Rectal smooth muscle tissue (tissue), 1 donor: ENCODE measurements at regions not wholly inside any gene's neighbourhood (a gene's known extent, or its start where the extent isn't known, plus 50 kb on each side); places are given as distances from the start of the nearest gene placed in this dataset.

ENCODE experiments used
- H3K27ac ChIP-seq: one replicate; pipeline ENCODE4 v1.7.0; 2013; ENCODE audit warnings: low read depth, low read length, inconsistent platforms
- H3K27me3 ChIP-seq: one replicate; pipeline ENCODE4 v1.7.0; 2013; ENCODE audit warnings: low read length; ENCODE audit not compliant: control insufficient read depth, insufficient read depth
- H3K36me3 ChIP-seq: one replicate; pipeline ENCODE4 v1.7.0; 2013; ENCODE audit warnings: low read length; ENCODE audit not compliant: control insufficient read depth, insufficient read depth
- H3K4me1 ChIP-seq: one replicate; pipeline ENCODE4 v1.7.0; 2013; ENCODE audit warnings: low read length; ENCODE audit not compliant: control insufficient read depth, insufficient read depth
- H3K4me3 ChIP-seq: one replicate; pipeline ENCODE4 v1.7.0; 2013; ENCODE audit warnings: low read length
- H3K9ac ChIP-seq: one replicate; pipeline ENCODE4 v1.7.0; 2013; ENCODE audit warnings: low read length

DNA sequence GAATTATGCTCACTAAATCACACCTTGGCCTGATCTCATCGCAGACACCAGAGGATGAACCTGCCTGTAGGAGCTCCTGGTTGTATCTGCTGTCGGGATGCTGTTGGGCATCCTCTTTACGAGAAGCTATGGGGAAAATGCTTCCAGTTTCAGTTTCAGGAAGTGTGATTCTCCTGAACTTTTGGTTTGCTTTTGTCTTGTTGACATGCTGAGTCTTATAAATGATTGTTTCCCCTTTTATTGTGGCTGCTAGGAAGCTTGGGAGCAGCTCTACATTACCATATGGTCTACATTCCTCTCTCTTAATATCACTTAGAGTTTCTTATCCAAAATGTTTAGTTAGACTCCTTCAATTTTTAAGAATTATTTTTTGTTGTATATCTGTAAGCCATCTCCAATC is 227.5 kb downstream of the MTX2 start:
- Histone ChIP-seq H3K4me1 (peaks cover 4% of the 10 kb centered on the region), H3K4me3 (no peak overlapping the region), H3K36me3 (no peaks in the 10 kb centered on the region), H3K27ac (no peak overlapping the region), H3K27me3 (no peaks in the 10 kb centered on the region), H3K9ac (no peak overlapping the region)

DNA sequence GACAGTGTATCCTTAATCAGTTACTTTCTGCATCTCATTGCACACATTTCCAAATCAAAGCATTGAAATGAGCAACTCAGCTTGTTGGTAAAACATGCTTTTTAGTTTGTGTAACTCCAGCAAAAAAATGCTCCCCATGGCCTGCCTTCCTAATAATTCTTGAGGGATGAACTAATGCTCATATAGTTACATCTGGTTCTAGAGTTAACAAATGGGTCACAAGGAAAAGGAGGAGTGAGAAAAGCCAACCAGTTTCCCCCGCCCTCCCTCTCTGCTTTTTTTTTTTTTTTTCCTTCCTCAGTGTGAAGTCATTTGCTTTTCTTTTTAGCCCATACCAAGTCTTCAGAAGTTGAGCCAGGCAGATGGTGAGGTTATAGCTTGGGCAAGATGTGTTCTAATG is 231.7 kb downstream of the MTX2 start:
- H3K27ac ChIP-seq, result no peak overlapping the region
- no peaks in the 10 kb centered on the region for H3K36me3 ChIP-seq
- peaks cover 4% of the 10 kb centered on the region for H3K4me1 ChIP-seq
- no peak overlapping the region for H3K9ac ChIP-seq
- H3K4me3 ChIP-seq, result no peak overlapping the region
- no peaks in the 10 kb centered on the region for H3K27me3 ChIP-seq

DNA sequence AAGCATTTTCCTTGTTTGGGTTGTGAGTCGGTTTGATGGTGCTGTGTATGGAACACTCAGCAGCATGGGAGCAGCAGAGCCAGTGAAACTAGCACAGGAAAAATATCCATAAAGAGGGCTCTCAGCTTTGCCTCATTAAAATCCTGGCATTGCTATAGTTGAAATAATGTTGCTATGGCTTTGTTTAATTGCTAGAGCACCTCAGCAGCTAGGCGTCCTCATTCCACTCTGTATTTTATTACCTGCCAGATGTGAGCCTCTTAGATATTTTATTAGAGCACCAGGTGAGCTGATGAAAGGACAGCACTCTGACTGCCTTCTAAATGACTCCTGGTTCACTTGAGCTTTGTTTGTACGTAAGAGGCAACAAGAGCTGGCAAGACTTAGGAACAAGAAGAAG is 232.4 kb downstream of the MTX2 start:
- H3K9ac ChIP-seq, result no peak overlapping the region
- no peak overlapping the region for H3K4me3 ChIP-seq
- no peak overlapping the region for H3K27ac ChIP-seq
- no peaks in the 10 kb centered on the region for H3K36me3 ChIP-seq
- H3K27me3 ChIP-seq, result no peaks in the 10 kb centered on the region
- peaks cover 4% of the 10 kb centered on the region for H3K4me1 ChIP-seq

DNA sequence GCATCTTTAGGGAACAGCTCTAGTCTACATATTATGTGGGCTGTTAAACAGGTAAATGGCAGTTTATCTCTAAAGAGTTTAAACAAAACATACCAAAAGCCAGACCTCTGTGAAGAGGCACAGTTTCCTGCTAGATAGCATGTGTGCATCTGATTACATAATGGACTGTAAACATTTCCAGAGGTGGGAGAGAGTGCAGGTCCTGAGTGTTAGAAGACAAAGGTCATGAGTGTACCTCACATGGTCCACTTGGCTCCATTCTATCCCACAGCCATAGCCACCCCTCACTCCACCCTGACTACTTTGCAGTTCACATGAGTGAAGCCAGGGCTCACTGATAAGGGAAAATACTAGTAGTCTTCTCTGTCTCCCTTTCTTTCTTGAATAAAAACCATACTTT is 233.4 kb downstream of the MTX2 start:
- no peaks in the 10 kb centered on the region for H3K36me3 ChIP-seq
- H3K27me3 ChIP-seq, result no peaks in the 10 kb centered on the region
- H3K9ac ChIP-seq, result no peak overlapping the region
- no peak overlapping the region for H3K27ac ChIP-seq
- H3K4me1 ChIP-seq, result peaks cover 4% of the 10 kb centered on the region
- H3K4me3 ChIP-seq, result no peak overlapping the region

DNA sequence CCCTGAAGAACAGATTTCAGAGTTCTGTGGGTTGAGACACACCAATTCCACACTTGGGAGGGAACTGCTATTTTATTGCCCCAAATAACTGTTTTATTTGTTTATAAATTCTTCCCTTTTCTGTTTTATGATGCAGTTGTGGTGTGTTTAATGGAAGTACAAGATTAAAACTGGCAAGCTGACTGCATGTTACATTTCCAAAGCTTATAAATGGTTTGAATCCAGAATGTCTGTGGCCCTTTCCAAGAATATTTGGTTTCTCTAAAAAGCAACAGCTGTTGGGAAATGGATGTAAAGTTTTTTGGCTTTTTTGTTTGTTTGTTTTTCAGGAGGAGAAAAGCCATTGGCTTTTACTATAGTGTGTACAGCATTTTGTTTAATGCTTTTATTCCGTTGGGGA is 234.5 kb downstream of the MTX2 start:
- H3K4me1 ChIP-seq, result peaks cover 4% of the 10 kb centered on the region
- H3K27ac ChIP-seq, result no peak overlapping the region
- no peaks in the 10 kb centered on the region for H3K36me3 ChIP-seq
- H3K27me3 ChIP-seq, result no peaks in the 10 kb centered on the region
- no peak overlapping the region for H3K4me3 ChIP-seq
- H3K9ac ChIP-seq, result no peak overlapping the region

DNA sequence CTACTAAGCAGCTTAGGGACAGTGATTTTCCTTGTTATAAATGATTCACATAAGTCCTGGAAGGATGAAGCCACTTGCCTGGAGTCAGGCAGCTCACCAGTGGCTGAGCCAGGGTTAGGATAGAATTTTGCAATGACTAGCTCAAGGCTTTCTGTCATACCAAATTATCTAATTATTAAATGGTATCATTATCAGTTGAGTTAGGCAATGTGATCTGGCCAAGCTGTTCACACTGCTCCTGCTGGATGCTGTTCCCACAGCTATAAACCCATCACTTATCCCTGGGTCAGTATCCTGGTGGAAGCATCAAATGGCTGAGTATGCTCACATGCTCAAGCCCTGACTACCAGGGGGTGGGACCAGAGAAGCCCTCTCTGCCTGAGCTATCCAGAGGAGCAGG is 235.2 kb downstream of the MTX2 start:
- Histone ChIP-seq H3K4me1 (peaks cover 4% of the 10 kb centered on the region), H3K4me3 (no peak overlapping the region), H3K27ac (no peak overlapping the region), H3K9ac (no peak overlapping the region), H3K36me3 (no peaks in the 10 kb centered on the region), H3K27me3 (no peaks in the 10 kb centered on the region)

DNA sequence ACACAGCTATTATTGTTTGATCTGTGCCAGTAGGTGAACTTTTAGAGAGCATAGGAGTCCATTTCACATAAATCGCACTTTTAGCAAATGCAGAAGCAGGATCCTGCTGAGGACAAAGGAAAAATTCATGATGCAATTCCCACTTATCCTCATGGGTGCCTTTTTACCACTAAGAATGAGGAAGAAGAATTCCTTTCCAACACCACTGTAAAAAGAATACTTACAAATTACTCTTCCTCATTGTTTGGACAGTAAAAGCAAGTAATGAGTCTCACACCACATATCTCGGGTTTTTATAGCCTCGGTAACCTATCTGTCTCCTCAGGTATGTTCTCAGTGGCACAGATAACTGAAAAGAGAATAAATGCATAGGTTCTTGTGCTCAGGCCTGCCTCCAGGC is 238.5 kb downstream of the MTX2 start:
- no peak overlapping the region for H3K4me3 ChIP-seq
- no peak overlapping the region for H3K27ac ChIP-seq
- no peaks in the 10 kb centered on the region for H3K36me3 ChIP-seq
- no peaks in the 10 kb centered on the region for H3K4me1 ChIP-seq
- no peaks in the 10 kb centered on the region for H3K27me3 ChIP-seq
- no peak overlapping the region for H3K9ac ChIP-seq

DNA sequence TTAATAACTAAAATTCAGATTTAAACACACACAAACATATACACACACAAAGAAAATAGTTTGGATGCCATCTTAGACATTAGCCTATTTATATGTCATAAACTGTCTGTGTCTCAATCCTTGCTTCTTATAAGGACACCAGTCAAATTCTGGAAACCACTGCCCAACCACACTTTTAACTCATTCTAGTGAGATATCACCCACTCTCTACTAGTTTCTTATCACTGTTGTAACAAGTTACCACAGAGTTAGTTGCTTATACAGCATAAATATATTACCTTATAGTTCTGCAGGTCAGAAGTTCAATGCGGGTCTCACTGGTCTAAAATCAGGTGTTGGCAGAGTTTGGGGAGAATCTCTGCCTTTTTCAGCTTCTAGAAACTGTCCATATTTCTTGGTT is 239.1 kb downstream of the MTX2 start:
- Histone ChIP-seq H3K9ac (no peak overlapping the region), H3K4me3 (no peak overlapping the region), H3K4me1 (no peaks in the 10 kb centered on the region), H3K27ac (no peak overlapping the region), H3K27me3 (no peaks in the 10 kb centered on the region), H3K36me3 (no peaks in the 10 kb centered on the region)

DNA sequence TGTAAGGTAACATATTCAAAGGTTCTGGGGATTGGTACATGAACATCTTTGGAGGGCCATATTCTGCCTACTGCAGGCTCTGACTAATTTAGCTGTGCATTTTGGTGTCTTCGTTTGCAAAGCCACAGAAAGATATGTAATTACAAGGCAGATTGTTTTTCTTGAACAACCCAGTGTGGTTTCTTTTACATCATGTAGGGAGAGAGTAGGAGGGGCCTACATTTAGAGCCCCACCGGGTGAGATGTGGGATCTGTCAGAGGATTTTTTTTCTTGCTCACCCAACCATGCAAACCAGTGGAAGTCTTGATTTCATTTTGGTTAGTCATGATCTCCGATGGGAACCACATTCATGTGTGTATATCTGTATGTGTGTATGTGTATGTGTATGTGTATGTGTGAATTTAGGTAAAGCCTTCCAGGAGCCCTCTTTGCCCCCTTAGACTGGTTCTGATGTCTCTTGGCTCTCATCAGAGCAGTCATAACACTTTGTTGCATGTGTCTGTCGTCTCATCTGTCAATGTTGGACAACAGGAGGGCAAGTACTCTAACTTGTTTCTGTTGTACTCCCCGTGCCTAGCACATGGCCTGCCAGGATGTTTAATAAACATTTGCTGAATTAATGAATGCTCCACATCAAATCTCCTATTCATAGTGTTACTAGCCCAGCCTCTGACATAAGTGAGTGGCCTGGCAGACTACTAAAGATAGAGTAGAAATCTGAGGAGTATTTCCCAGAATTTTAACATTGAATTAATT is 239.9 kb downstream of the MTX2 start:
- no peaks in the 10 kb centered on the region for H3K36me3 ChIP-seq
- H3K9ac ChIP-seq, result no peak overlapping the region
- H3K4me1 ChIP-seq, result no peaks in the 10 kb centered on the region
- H3K27ac ChIP-seq, result no peak overlapping the region
- H3K4me3 ChIP-seq, result no peak overlapping the region
- no peaks in the 10 kb centered on the region for H3K27me3 ChIP-seq

DNA sequence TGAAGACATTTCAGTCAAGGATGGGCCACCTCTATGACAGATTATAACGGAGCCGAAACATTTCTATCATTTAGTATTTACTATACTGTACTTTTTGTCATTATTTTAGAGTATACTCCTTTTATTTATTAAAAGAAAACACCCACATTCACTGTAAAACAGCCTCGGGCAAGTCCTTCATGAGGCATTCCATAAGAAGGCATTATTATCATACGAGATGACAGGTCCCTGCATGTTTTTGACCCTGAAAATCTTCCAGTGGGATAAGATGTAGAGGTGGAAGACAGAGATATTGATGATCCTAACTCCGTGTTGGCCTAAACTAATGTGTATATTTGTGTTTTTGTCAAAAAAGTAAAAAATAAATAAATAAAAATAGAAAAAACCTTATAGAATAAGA is 245.0 kb downstream of the MTX2 start:
- H3K27ac ChIP-seq, result no peak overlapping the region
- no peaks in the 10 kb centered on the region for H3K36me3 ChIP-seq
- peaks cover 2% of the 10 kb centered on the region for H3K4me1 ChIP-seq
- H3K9ac ChIP-seq, result no peak overlapping the region
- H3K27me3 ChIP-seq, result no peaks in the 10 kb centered on the region
- no peak overlapping the region for H3K4me3 ChIP-seq

DNA sequence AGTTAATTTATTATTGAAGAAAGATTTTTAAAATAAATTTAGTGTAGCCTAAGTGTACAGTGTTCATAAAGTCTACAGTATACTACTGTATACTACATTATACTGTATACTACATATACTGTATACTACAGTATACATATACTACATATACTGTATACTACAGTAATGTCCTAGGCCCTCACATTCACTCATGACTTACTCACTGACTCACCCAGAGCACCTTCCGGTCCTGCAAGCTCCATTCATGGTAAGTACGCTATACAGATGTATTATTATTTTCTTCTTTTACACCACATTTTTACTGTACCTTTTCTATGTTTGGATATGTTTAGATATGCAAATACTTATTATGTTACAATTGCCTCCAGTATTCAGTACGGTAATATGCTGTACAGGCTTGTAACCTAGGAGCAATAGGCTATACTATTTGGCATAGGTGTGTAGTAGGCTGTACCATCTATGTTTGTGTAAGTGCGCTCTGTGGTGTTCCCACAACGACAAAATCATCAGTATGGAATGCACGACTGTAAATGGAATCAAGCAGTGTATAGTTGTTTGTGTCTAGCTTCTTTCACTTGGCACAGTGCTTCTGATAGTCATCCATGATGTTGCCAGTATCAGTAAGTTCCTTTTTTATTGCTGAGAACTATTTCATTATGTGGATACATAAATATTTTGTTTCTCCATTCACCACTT is 245.7 kb downstream of the MTX2 start:
- H3K4me1 ChIP-seq, result peaks cover 5% of the 10 kb centered on the region

DNA sequence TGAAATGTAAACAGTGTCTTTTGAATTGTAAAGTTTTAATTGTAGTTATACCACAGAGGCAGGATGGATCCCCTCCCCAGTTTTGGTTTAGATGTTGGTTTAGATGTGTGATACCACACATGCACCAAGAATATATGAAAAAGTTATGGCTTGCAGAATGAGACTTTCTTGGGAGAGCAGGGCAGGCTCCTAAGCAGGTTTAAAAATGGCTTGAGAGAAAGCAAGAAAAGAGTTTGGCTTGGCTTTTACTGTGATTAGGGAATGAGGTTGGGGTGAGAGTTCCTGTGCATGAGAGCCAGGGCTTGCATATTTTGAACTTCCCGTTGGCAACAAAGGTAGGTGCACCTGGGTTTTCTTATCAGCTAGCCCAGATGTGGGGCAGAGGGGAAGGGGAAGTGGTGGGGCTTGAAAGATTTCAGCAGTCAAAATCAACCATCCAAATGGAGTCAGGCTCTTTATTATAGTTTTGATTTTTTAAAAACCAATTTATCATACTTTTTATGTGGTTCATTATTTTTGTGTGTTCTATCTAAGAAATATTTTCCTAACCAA is 246.9 kb downstream of the MTX2 start:
- H3K4me1 ChIP-seq, result peaks cover 5% of the 10 kb centered on the region
- no peaks in the 10 kb centered on the region for H3K36me3 ChIP-seq
- H3K27me3 ChIP-seq, result no peaks in the 10 kb centered on the region
- no peak overlapping the region for H3K4me3 ChIP-seq
- H3K27ac ChIP-seq, result no peak overlapping the region
- no peak overlapping the region for H3K9ac ChIP-seq

More for the DNA sequence above, 245.7 kb downstream of the MTX2 start:
- no peaks in the 10 kb centered on the region for H3K36me3 ChIP-seq
- no peak overlapping the region for H3K9ac ChIP-seq
- no peaks in the 10 kb centered on the region for H3K27me3 ChIP-seq
- no peak overlapping the region for H3K4me3 ChIP-seq
- no peak overlapping the region for H3K27ac ChIP-seq

DNA sequence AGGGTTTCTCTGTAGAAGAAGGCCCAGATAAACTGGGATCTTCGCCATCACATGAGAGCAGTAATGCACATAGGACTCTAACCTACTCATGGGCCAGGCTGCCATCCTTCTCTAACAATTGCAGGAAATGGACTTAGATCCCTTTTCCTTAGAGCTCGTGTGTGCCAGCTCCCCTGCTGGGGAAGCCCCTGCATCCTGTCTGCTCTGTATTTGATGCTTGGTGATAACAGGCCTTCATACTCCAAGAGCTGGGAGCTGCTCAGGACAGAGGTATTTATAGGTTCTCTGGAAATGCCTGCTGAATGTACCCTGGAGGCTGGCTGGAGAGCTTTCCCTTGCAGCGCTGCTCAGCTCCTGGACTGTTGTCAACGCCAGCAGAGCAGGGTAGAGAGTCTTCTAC is 249.6 kb downstream of the MTX2 start:
- H3K27me3 ChIP-seq, result no peaks in the 10 kb centered on the region
- no peaks in the 10 kb centered on the region for H3K36me3 ChIP-seq
- H3K4me1 ChIP-seq, result peaks cover 5% of the 10 kb centered on the region
- no peak overlapping the region for H3K4me3 ChIP-seq
- no peak overlapping the region for H3K27ac ChIP-seq
- H3K9ac ChIP-seq, result no peak overlapping the region
